DOHH2 (cell line): ENCODE measurements at regions not wholly inside any gene's neighbourhood (a gene's known extent, or its start where the extent isn't known, plus 50 kb on each side); places are given as distances from the start of the nearest gene placed in this dataset.

Experiments
- EZH2phosphoT487 ChIP-seq: fragments of 200-600 bp; sonication (generic); IDR thresholded peaks from 2 replicates; pipeline ENCODE4 v1.6.1; 2017; ENCODE audit warnings: borderline replicate concordance, mild to moderate bottlenecking, antibody characterized with exemption, low read length, moderate library complexity, mixed read lengths
- TF ChIP-seq, protein P1 (sequence below): fragments of 200-600 bp; sonication (generic); IDR thresholded peaks from one replicate; pipeline ENCODE4 v1.5.1; 2014; ENCODE audit warnings: antibody characterized with exemption, mild to moderate bottlenecking, low read depth, low read length; ENCODE audit not compliant: poor library complexity, severe bottlenecking

DNA sequence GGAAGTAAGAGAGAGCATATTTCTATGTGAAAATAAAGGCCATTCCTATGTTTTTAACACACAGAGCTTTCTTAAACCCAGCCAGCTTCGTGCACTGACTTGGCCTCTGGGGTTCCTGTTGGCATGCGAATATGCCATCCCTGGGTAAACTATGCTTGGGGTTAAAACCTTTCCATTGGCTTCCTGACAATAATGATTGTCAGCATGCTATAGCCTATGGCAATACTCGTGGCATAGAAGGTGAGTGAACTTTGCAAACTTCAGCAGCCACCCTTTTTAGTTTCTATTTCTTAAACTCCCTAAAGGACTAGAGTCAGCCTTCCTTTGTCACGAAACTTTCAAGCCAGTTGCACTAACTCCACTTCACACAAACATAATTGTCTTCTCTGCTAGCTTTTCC, 148.4 kb upstream of the RGS6 start:
- TF ChIP-seq, protein P1, sequence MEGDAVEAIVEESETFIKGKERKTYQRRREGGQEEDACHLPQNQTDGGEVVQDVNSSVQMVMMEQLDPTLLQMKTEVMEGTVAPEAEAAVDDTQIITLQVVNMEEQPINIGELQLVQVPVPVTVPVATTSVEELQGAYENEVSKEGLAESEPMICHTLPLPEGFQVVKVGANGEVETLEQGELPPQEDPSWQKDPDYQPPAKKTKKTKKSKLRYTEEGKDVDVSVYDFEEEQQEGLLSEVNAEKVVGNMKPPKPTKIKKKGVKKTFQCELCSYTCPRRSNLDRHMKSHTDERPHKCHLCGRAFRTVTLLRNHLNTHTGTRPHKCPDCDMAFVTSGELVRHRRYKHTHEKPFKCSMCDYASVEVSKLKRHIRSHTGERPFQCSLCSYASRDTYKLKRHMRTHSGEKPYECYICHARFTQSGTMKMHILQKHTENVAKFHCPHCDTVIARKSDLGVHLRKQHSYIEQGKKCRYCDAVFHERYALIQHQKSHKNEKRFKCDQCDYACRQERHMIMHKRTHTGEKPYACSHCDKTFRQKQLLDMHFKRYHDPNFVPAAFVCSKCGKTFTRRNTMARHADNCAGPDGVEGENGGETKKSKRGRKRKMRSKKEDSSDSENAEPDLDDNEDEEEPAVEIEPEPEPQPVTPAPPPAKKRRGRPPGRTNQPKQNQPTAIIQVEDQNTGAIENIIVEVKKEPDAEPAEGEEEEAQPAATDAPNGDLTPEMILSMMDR, result no peak
- TF ChIP-seq EZH2phosphoT487, result no peak
